ENCODE measurements at regions not wholly inside any gene's neighbourhood (a gene's known extent, or its start where the extent isn't known, plus 50 kb on each side); places are given as distances from the start of the nearest gene placed in this dataset.

DNA sequence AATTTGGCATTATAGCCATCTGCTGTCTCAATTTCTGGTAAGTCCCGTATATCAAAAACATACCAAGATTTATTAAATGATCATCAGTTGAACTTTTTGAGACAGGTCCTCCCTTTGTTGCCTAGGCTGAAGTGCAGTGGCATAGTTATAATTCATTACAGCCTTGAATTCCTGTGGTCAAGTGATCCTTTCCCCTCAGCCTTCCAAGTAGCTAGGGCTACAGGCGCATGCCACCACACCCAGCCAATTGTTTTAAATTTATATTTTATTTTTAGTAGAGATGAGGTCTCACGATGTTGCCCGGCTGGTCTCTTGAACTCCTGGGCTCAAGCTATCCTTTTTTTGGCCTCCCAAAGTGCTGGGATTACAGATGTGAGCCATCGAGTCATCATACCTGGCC is 418.9 kb downstream of the ARHGEF28 start (continued):
- TF ChIP-seq, protein P1, sequence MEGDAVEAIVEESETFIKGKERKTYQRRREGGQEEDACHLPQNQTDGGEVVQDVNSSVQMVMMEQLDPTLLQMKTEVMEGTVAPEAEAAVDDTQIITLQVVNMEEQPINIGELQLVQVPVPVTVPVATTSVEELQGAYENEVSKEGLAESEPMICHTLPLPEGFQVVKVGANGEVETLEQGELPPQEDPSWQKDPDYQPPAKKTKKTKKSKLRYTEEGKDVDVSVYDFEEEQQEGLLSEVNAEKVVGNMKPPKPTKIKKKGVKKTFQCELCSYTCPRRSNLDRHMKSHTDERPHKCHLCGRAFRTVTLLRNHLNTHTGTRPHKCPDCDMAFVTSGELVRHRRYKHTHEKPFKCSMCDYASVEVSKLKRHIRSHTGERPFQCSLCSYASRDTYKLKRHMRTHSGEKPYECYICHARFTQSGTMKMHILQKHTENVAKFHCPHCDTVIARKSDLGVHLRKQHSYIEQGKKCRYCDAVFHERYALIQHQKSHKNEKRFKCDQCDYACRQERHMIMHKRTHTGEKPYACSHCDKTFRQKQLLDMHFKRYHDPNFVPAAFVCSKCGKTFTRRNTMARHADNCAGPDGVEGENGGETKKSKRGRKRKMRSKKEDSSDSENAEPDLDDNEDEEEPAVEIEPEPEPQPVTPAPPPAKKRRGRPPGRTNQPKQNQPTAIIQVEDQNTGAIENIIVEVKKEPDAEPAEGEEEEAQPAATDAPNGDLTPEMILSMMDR (conservative IDR thresholded peaks at IDR 0.05; ENCODE audit: low read depth in 2 of 2) = no peak
- TF ChIP-seq NANOG (IDR thresholded peaks at IDR 0.05; ENCODE audit: borderline replicate concordance) = no peak
- TF ChIP-seq EZH2 (IDR thresholded peaks at IDR 0.05; ENCODE audit: low read depth, unreplicated experiment) = no peak
- no peak for TF ChIP-seq POLR2AphosphoS5 (IDR thresholded peaks at IDR 0.05; ENCODE audit: low read depth)
- no peak for TF ChIP-seq JUNB (IDR thresholded peaks at IDR 0.05; ENCODE audit: unreplicated experiment)
- TF ChIP-seq ZNF331 (CRISPR knock-in tag; IDR thresholded peaks at IDR 0.05; ENCODE audit: low read depth) = no peak
- TF ChIP-seq, protein P2, sequence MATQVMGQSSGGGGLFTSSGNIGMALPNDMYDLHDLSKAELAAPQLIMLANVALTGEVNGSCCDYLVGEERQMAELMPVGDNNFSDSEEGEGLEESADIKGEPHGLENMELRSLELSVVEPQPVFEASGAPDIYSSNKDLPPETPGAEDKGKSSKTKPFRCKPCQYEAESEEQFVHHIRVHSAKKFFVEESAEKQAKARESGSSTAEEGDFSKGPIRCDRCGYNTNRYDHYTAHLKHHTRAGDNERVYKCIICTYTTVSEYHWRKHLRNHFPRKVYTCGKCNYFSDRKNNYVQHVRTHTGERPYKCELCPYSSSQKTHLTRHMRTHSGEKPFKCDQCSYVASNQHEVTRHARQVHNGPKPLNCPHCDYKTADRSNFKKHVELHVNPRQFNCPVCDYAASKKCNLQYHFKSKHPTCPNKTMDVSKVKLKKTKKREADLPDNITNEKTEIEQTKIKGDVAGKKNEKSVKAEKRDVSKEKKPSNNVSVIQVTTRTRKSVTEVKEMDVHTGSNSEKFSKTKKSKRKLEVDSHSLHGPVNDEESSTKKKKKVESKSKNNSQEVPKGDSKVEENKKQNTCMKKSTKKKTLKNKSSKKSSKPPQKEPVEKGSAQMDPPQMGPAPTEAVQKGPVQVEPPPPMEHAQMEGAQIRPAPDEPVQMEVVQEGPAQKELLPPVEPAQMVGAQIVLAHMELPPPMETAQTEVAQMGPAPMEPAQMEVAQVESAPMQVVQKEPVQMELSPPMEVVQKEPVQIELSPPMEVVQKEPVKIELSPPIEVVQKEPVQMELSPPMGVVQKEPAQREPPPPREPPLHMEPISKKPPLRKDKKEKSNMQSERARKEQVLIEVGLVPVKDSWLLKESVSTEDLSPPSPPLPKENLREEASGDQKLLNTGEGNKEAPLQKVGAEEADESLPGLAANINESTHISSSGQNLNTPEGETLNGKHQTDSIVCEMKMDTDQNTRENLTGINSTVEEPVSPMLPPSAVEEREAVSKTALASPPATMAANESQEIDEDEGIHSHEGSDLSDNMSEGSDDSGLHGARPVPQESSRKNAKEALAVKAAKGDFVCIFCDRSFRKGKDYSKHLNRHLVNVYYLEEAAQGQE (IDR thresholded peaks at IDR 0.05; ENCODE audit: unreplicated experiment) = no peak

GRCh38 chr5:74042959-74043358 is 417.0 kb downstream of the ARHGEF28 start:
- ATAC-seq = no peak
- H3K4me3 ChIP-seq = no peak overlapping the region
- H3K27me3 ChIP-seq (ENCODE audit: insufficient read depth) = no peaks in the 10 kb centered on the region
- DNase-seq (ENCODE audit: low spot score) = no peak
- no peak overlapping the region for H3K27ac ChIP-seq (ENCODE audit: low read depth)
- H4K20me1 ChIP-seq (replicated peaks; ENCODE audit: insufficient read depth) = no peaks in the 10 kb centered on the region
- H3K4me1 ChIP-seq (ENCODE audit: insufficient read depth) = no peaks in the 10 kb centered on the region
- no peaks in the 10 kb centered on the region for H3K79me2 ChIP-seq (replicated peaks; ENCODE audit: insufficient read depth)
- no peaks in the 10 kb centered on the region for H3F3A ChIP-seq (replicated peaks; ENCODE audit: low read depth)
- Mint-ChIP-seq H3K9me3 (no peaks in the 10 kb centered on the region), H3K36me3 (ENCODE audit: low read depth) (no peaks in the 10 kb centered on the region), H3K4me1 (peaks cover 1% of the 10 kb centered on the region; the same call in 2 of the 3 replicates), H3K27me3 (ENCODE audit: insufficient read depth, low read depth, poor library complexity) (no peaks in the 10 kb centered on the region), H3K27ac (no peak overlapping the region), H3K4me3 (no peak overlapping the region)
- no peaks in the 10 kb centered on the region for H3K36me3 ChIP-seq (ENCODE audit: insufficient read depth)
- no peak for TF ChIP-seq ZNF114 (CRISPR knock-in tag; IDR thresholded peaks at IDR 0.05)
- no peak for TF ChIP-seq NANOG (IDR thresholded peaks at IDR 0.05; ENCODE audit: borderline replicate concordance)
- no peak for TF ChIP-seq CREB1 (CRISPR knock-in tag; IDR thresholded peaks at IDR 0.05; ENCODE audit: low read depth)
- TF ChIP-seq EZH2 (IDR thresholded peaks at IDR 0.05; ENCODE audit: low read depth, unreplicated experiment) = no peak
- H3K9me2 ChIP-seq (ENCODE audit: insufficient read depth) = no peaks in the 10 kb centered on the region
- no peak overlapping the region; the same call in 1 of the 2 replicates for H2AFZ ChIP-seq
- no peak overlapping the region for H3K4me2 ChIP-seq

- no peaks in the 10 kb centered on the region for H4K20me1 ChIP-seq (replicated peaks; ENCODE audit: insufficient read depth)
- no peaks in the 10 kb centered on the region for H3F3A ChIP-seq (replicated peaks; ENCODE audit: low read depth)
- H3K27ac Mint-ChIP-seq = no peak overlapping the region
- H3K36me3 Mint-ChIP-seq (ENCODE audit: low read depth) = no peaks in the 10 kb centered on the region
- no peak overlapping the region for H3K4me3 Mint-ChIP-seq
- DNase-seq (ENCODE audit: low spot score) (no peak), ATAC-seq (no peak)
- peaks cover 5% of the 10 kb centered on the region; the same call in 2 of the 3 replicates for H3K4me1 Mint-ChIP-seq
- H2AFZ ChIP-seq = no peak overlapping the region; the same call in 1 of the 2 replicates
- no peaks in the 10 kb centered on the region for H3K9me3 Mint-ChIP-seq
- no peak overlapping the region for H3K27ac ChIP-seq (ENCODE audit: low read depth)
- no peaks in the 10 kb centered on the region for H3K36me3 ChIP-seq (ENCODE audit: insufficient read depth)
- H3K9me2 ChIP-seq (ENCODE audit: insufficient read depth) = no peaks in the 10 kb centered on the region
- no peaks in the 10 kb centered on the region for H3K4me1 ChIP-seq (ENCODE audit: insufficient read depth)
- no peaks in the 10 kb centered on the region for H3K79me2 ChIP-seq (replicated peaks; ENCODE audit: insufficient read depth)
- no peak overlapping the region for H3K4me3 ChIP-seq
- no peak overlapping the region for H3K4me2 ChIP-seq
- H3K27me3 Mint-ChIP-seq (ENCODE audit: insufficient read depth, low read depth, poor library complexity) = no peaks in the 10 kb centered on the region
- no peaks in the 10 kb centered on the region for H3K27me3 ChIP-seq (ENCODE audit: insufficient read depth)
- TF ChIP-seq, protein P1 (conservative IDR thresholded peaks at IDR 0.05; ENCODE audit: low read depth in 2 of 2) = no peak
- TF ChIP-seq ZNF331 (CRISPR knock-in tag; IDR thresholded peaks at IDR 0.05; ENCODE audit: low read depth) = no peak
- TF ChIP-seq ZNF114 (CRISPR knock-in tag; IDR thresholded peaks at IDR 0.05) = no peak
- TF ChIP-seq EZH2 (IDR thresholded peaks at IDR 0.05; ENCODE audit: low read depth, unreplicated experiment) = no peak
- no peak for TF ChIP-seq EZH2phosphoT487 (IDR thresholded peaks at IDR 0.05; ENCODE audit: unreplicated experiment)
- TF ChIP-seq STAT1 (IDR thresholded peaks at IDR 0.05; ENCODE audit: unreplicated experiment) = no peak
- no peak for TF ChIP-seq POLR2AphosphoS5 (IDR thresholded peaks at IDR 0.05; ENCODE audit: low read depth)
- TF ChIP-seq NANOG (IDR thresholded peaks at IDR 0.05; ENCODE audit: borderline replicate concordance) = no peak
These were observed 416.6 kb downstream of the ARHGEF28 start for GRCh38 chr5:74042559-74042958.

All from GM23338 (cell line).